Calu3 (cell line): ENCODE measurements at regions not wholly inside any gene's neighbourhood (a gene's known extent, or its start where the extent isn't known, plus 50 kb on each side); places are given as distances from the start of the nearest gene placed in this dataset.
"Not testable (repeated sequence)": the region's sequence is repeated elsewhere in the genome, so short reads cannot be mapped to it uniquely, and the experiment has no call there.

Experiments
- BruUV-seq: library from RNA; stranded (reverse); fragments of 400-500 nt; replicated peaks from 2 replicates; lab custom pipeline; 2021; lab: Mats Ljungman, UMichigan
- CTCF ChIA-PET: fragments of 300-600 bp; sonication (Branson Sonifier 250); formaldehyde crosslinking; loops from one replicate; lab custom pipeline; 2022; ENCODE audit warnings: antibody characterized with exemption; lab: Charles Lee
- DNase-seq: peaks from one replicate; pipeline ENCODE4 v3.0.0; 2022
- H3K27ac Mint-ChIP-seq: one replicate; pipeline ENCODE4 v1.8.0; 2022; ENCODE audit warnings: mixed read lengths; ENCODE audit not compliant: unreplicated experiment
- H3K27me3 Mint-ChIP-seq: one replicate; pipeline ENCODE4 v1.8.0; 2022; ENCODE audit warnings: mixed read lengths; ENCODE audit not compliant: unreplicated experiment
- H3K36me3 Mint-ChIP-seq: one replicate; pipeline ENCODE4 v1.8.0; 2022; ENCODE audit warnings: mild to moderate bottlenecking, moderate library complexity, mixed read lengths; ENCODE audit not compliant: insufficient read depth, unreplicated experiment
- H3K4me1 Mint-ChIP-seq: one replicate; pipeline ENCODE4 v1.8.0; 2022; ENCODE audit warnings: mild to moderate bottlenecking, low read depth, mixed read lengths; ENCODE audit not compliant: unreplicated experiment
- H3K4me3 Mint-ChIP-seq: one replicate; pipeline ENCODE4 v1.8.0; 2022; ENCODE audit warnings: mild to moderate bottlenecking, low read depth, moderate library complexity, mixed read lengths; ENCODE audit not compliant: unreplicated experiment
- H3K9me3 Mint-ChIP-seq: one replicate; pipeline ENCODE4 v1.8.0; 2022; ENCODE audit warnings: low read depth, mixed read lengths; ENCODE audit not compliant: unreplicated experiment
- CTCF ChIP-seq: fragments of 200-600 bp; IDR thresholded peaks from one replicate; pipeline ENCODE4 v1.8.0; 2022; ENCODE audit warnings: antibody characterized with exemption; ENCODE audit not compliant: unreplicated experiment
- intact Hi-C: fragments of 100-400 bp; cut with micrococcal nuclease; formaldehyde crosslinking; loops from one replicate; pipeline ENCODE4 v1.10.0; 2022; ENCODE audit not compliant: unreplicated experiment

- intact Hi-C loops, result no loop called here
- Mint-ChIP-seq H3K36me3 (no peaks in the 10 kb centered on the region), H3K9me3 (no peaks in the 10 kb centered on the region), H3K4me1 (no peaks in the 10 kb centered on the region), H3K27ac (no peak overlapping the region), H3K4me3 (no peak overlapping the region), H3K27me3 (peaks cover 67% of the 10 kb centered on the region)
- CTCF ChIA-PET, result no interaction called here
- no peak for TF ChIP-seq CTCF
- BruUV-seq, result no TSS peak
- DNase-seq, result peak; percentile 7
Observed at GRCh38 chr1:148353461-148354283, 129.4 kb downstream of the PPIAL4G start.

- Mint-ChIP-seq H3K4me3 (no peak overlapping the region), H3K9me3 (no peaks in the 10 kb centered on the region), H3K27me3 (peaks cover 63% of the 10 kb centered on the region), H3K36me3 (no peaks in the 10 kb centered on the region), H3K4me1 (no peaks in the 10 kb centered on the region), H3K27ac (no peak overlapping the region)
- CTCF ChIA-PET, result no interaction called here
- intact Hi-C loops, result no loop called here
- no peak for TF ChIP-seq CTCF
- BruUV-seq, result no TSS peak
- DNase-seq, result no peak
Observed at GRCh38 chr1:148352470-148353053, 130.5 kb downstream of the PPIAL4G start.

- no peaks in the 10 kb centered on the region for H3K9me3 Mint-ChIP-seq
- peaks cover 48% of the 10 kb centered on the region for H3K27me3 Mint-ChIP-seq
- intact Hi-C loops, result no loop called here
- no peak for DNase-seq
- H3K36me3 Mint-ChIP-seq, result no peaks in the 10 kb centered on the region
- H3K27ac Mint-ChIP-seq, result no peak overlapping the region
- H3K4me1 Mint-ChIP-seq, result peaks cover 16% of the 10 kb centered on the region
- no peak for TF ChIP-seq CTCF
- CTCF ChIA-PET, result no interaction called here
- BruUV-seq, result no TSS peak
- no peak overlapping the region for H3K4me3 Mint-ChIP-seq
Observed at GRCh38 chr1:148347781-148348180, 135.3 kb downstream of the PPIAL4G start.

GRCh38 chr1:148345659-148346151 lies 137.4 kb downstream of the PPIAL4G start:
- DNase-seq, result peak; percentile 48
- H3K36me3 Mint-ChIP-seq, H3K9me3 Mint-ChIP-seq, H3K4me3 Mint-ChIP-seq, intact Hi-C loops, BruUV-seq: not testable (repeated sequence)
- Mint-ChIP-seq H3K27me3 (peaks cover 29% of the 10 kb centered on the region), H3K27ac (peak overlapping the region; percentile 38), H3K4me1 (peaks cover 16% of the 10 kb centered on the region)
- CTCF ChIA-PET, result interaction anchor here (0.7 to 1.4 kb wide), 4 partner anchors 11 to 27 kb away, joined by 3 to 6 read pairs (median 3); no protein-coding TSS in a partner anchor
- TF ChIP-seq CTCF, result peak; percentile 61

- Mint-ChIP-seq H3K27me3 (peaks cover 29% of the 10 kb centered on the region), H3K4me1 (peaks cover 16% of the 10 kb centered on the region)
- H3K9me3 Mint-ChIP-seq, DNase-seq, BruUV-seq, H3K36me3 Mint-ChIP-seq, intact Hi-C loops, H3K4me3 Mint-ChIP-seq, H3K27ac Mint-ChIP-seq: not testable (repeated sequence)
- CTCF ChIA-PET, result interaction anchor here (1.4 kb wide), 1 partner anchor 13 kb away, joined by 6 read pairs; no protein-coding TSS in a partner anchor
Observed at GRCh38 chr1:148344651-148345050, 138.5 kb downstream of the PPIAL4G start.

GRCh38 chr1:148341729-148342128 lies 141.4 kb downstream of the PPIAL4G start:
- Mint-ChIP-seq H3K4me1 (peaks cover 17% of the 10 kb centered on the region), H3K27me3 (peaks cover 28% of the 10 kb centered on the region)
- H3K27ac Mint-ChIP-seq, H3K9me3 Mint-ChIP-seq, CTCF ChIA-PET, DNase-seq, H3K36me3 Mint-ChIP-seq, BruUV-seq, intact Hi-C loops, H3K4me3 Mint-ChIP-seq: not testable (repeated sequence)
